HEK293T (cell line): ENCODE measurements at regions not wholly inside any gene's neighbourhood (a gene's known extent, or its start where the extent isn't known, plus 50 kb on each side); places are given as distances from the start of the nearest gene placed in this dataset.

ENCODE experiments used
- FOXA1 ChIP-seq: fragments of 450-650 bp; IDR thresholded peaks from 2 replicates; pipeline ENCODE4 v1.6.1; 2016; ENCODE audit warnings: mild to moderate bottlenecking
- HDGF ChIP-seq: fragments of 450-650 bp; IDR thresholded peaks from 2 replicates; pipeline ENCODE4 v1.6.1; 2017; ENCODE audit warnings: antibody characterized with exemption, borderline replicate concordance

DNA sequence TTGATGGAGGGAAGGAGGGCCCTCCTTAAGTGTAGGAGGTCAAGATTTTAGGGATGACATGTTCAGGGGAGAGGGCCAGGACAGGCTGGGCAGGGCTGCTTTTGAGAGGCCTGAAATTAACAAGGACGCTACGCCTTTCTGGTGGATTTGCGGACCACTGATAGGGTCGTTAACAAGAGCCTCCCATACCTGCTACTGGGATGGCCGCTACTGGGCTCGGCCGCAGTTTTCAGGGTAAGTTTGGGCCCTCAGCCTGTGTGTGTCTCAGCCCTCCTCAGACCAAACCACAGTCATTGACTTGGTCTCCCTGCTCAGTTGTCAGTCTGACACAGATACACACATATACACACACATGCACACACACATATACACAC is 180.9 kb downstream of the SMAD2 start:
- TF ChIP-seq FOXA1 (no peak), HDGF (no peak)
